SW480 (cell line): ENCODE measurements at regions not wholly inside any gene's neighbourhood (a gene's known extent, or its start where the extent isn't known, plus 50 kb on each side); places are given as distances from the start of the nearest gene placed in this dataset.
"Not testable (repeated sequence)": the region's sequence is repeated elsewhere in the genome, so short reads cannot be mapped to it uniquely, and the experiment has no call there.

ENCODE experiments used
- DNase-seq: peaks from one replicate; pipeline ENCODE4 v3.0.0-alpha.2; 2016; ENCODE audit warnings: low spot score

GRCh38 chr18:76640438-76640837, 145.4 kb upstream of the ZNF516 start:
- DNase-seq: no peak

- no peak for DNase-seq
Observed at GRCh38 chr18:76634564-76634963, 139.5 kb upstream of the ZNF516 start.

GRCh38 chr18:76633588-76634269, 138.7 kb upstream of the ZNF516 start:
- DNase-seq: no peak

GRCh38 chr18:76627444-76627843, 132.4 kb upstream of the ZNF516 start:
- DNase-seq: no peak

GRCh38 chr18:76626991-76627390, 131.9 kb upstream of the ZNF516 start:
- no peak for DNase-seq

- DNase-seq: no peak
Observed at GRCh38 chr18:76622651-76623050, 127.6 kb upstream of the ZNF516 start.

GRCh38 chr18:76621782-76622495, 126.9 kb upstream of the ZNF516 start:
- DNase-seq: no peak

GRCh38 chr18:76621226-76621625, 126.2 kb upstream of the ZNF516 start:
- DNase-seq: no peak

- DNase-seq: no peak
Observed at GRCh38 chr18:76620321-76621170, 125.5 kb upstream of the ZNF516 start.

- no peak for DNase-seq
Observed at GRCh38 chr18:76619621-76620315, 124.7 kb upstream of the ZNF516 start.

GRCh38 chr18:76619261-76619620, 124.2 kb upstream of the ZNF516 start:
- peak; percentile 64 for DNase-seq

- no peak for DNase-seq
Observed at GRCh38 chr18:76618721-76619120, 123.7 kb upstream of the ZNF516 start.

GRCh38 chr18:76616373-76616772, 121.3 kb upstream of the ZNF516 start:
- DNase-seq: no peak

GRCh38 chr18:76615065-76615733, 120.2 kb upstream of the ZNF516 start:
- no peak for DNase-seq

GRCh38 chr18:76613755-76614120, 118.7 kb upstream of the ZNF516 start:
- DNase-seq: no peak

- no peak for DNase-seq
Observed at GRCh38 chr18:76613053-76613754, 118.2 kb upstream of the ZNF516 start.

GRCh38 chr18:76611750-76612045, 116.7 kb upstream of the ZNF516 start:
- not testable (repeated sequence) for DNase-seq

GRCh38 chr18:76610933-76611749, 116.1 kb upstream of the ZNF516 start:
- DNase-seq: no peak

GRCh38 chr18:76610012-76610411, 115.0 kb upstream of the ZNF516 start:
- no peak for DNase-seq

- DNase-seq: no peak
Observed at GRCh38 chr18:76605341-76605929, 110.4 kb upstream of the ZNF516 start.
